T-helper 1 cell treated with Interleukin-12 subunit alpha and Interleukin-12 subunit beta and Interleukin-4 antibody, amounts not matched to agents 30 ng/mL and 1 ng/mL, for 36 hours (primary cell): ENCODE measurements at regions not wholly inside any gene's neighbourhood (a gene's known extent, or its start where the extent isn't known, plus 50 kb on each side); places are given as distances from the start of the nearest gene placed in this dataset.
"Not testable (repeated sequence)": the region's sequence is repeated elsewhere in the genome, so short reads cannot be mapped to it uniquely, and the experiment has no call there.

Experiments used
- intact Hi-C: fragments of 100-400 bp; cut with micrococcal nuclease; formaldehyde crosslinking; loops from one replicate; pipeline ENCODE4 v1.15.1; 2024

DNA sequence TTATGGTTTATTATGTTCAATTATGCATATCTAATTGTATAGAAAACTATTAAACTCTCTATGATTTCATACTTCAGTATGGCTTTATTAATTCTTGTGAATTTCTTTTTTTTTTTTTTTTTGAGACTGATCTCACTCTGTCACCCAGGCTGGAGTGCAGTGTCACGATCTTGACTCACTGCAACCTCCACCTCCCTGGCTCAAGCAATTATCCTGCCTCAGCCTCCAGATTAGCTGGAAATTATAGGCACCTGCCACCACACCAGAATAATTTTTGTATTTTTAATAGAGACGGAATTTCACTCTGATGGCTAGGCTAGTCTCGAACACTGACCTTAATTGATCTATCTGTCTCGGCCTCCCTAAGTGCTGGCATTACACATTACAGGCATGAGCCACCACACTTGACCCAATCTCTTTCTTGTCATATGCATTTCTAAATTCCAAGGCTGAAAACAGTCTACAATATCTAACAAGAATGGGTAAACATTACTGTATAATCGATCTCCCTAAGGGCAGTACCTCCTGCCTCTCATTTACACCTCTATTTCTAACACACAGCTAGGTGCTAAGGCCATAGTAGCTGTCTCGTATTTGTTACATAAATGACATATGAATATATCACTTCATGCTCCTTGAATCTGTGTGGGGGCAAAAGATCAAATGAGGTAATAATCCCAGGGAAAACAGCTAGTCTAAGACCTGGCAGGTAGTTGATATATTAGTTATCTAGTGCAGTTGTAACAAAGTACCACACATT is 258.2 kb upstream of the CDH8 start:
- intact Hi-C loops = no loop called here

DNA sequence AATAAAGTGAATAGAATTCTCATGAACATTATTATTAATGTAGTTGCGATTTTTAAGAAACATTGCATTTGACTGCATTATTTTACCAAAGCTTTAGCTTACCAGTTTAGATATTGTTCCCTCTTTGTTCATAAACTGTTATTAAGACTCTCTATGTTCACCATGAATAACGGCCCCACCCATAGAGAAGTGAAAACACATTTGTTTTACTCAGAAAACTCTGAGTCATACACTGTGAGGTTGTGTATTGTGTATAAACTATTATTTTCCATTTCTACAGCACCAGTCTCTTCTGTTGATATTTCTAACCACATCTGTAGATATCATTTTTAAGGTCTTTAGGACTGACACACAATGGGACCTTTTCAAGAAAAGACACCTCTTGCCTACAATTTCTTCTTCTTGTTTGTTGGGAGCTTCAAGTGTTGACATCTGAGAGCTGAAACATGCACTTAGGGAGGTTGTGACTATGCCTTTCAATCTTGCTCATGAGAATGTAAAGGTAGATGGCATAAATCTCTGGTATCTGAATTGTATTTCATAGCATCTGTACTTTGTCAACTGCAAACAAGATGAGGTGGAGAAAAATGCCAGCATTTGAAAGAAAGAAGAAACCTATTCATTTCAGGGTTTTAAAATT is 252.9 kb upstream of the CDH8 start:
- intact Hi-C loops = no loop called here

DNA sequence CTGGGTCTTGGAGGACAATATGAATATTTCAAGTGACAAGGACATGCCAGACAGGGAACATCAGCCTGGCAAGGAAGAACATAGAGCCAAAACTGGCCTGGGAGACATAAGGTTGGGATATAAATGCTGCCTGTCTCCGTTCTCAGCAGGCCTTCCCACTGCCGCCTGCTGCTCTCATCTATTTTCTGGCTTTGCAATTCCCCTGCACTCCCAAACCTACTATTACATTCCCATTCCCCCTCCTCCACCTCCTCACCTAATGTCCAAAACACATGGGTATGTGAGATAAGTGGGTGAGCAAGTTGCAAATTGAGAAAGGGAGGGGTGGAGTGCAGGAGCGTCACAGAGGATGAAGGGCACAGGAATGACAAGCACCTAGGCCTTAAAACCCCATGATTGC is 244.3 kb upstream of the CDH8 start:
- intact Hi-C loops = no loop called here

DNA sequence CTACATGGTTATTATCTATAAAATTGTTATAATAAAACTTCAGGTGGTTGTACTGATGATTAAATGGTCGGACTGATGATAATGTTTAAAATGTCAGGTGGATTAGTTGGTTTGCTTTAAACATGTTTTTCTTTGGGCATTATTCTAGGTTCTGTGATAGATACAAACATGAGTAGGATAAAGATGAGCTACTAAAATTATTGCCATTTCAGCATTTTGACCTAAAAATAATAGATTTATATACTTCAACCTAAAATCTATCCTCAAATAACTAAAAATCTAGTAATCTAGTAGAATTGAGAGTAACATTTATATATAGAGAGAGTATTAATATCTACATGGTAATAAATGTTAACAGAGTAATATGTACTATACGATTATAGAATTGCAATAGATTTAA is 241.7 kb upstream of the CDH8 start:
- intact Hi-C loops = no loop called here

DNA sequence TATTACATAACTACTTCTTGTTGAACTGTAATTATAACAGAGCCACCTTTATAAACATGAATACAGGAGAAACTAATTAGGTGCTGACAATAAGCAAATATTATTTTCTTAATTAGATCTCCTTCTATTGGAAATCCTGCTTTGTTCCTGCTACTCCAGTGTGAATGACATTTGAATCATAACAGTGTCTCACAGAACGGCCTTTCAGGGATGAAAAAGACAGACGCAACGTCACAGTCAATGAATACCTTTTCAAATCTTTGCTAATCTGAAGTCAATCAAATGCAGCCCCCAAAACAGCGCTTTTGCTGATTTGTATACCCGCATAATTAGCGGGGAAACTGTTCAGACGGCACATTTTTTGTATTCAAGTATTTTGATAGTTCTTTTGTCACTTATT is 240.4 kb upstream of the CDH8 start:
- intact Hi-C loops = no loop called here

DNA sequence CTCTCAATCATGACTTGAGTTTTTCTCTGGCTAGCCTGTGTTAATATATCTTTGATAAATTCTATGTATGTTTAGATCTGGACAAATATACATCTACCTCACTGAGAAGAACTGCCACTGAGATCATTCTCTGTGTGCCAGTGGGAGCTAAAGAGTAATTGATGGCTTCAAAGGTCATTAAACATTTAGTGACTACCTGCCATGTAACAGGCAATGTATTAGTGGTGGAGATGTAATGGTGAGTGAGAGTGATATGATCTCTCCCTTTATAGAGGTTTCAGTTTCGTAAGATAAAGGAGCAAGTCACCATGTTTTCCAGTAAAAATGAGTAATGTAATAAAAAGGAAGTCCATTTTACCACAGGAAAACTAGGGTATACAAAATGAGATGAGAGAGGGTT is 235.8 kb upstream of the CDH8 start:
- intact Hi-C loops = no loop called here

DNA sequence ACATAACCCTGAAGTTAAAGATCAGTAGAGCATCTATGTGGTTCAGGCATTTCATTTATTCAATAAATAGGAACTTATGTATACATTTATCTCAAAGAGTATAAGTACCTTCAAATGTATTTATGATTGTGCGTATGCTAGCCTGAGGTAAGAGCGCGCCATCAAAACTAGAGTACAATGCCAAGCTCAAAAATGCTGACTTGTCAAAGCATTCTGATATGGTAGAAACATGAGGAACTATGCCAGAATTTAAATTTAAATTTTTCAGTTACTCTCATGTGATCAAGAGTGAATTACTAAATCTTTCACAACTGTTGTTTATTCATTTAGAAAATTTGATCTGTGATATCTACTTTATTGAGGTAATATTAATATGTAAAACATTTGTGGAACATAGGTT is 225.5 kb upstream of the CDH8 start:
- intact Hi-C loops = no loop called here

DNA sequence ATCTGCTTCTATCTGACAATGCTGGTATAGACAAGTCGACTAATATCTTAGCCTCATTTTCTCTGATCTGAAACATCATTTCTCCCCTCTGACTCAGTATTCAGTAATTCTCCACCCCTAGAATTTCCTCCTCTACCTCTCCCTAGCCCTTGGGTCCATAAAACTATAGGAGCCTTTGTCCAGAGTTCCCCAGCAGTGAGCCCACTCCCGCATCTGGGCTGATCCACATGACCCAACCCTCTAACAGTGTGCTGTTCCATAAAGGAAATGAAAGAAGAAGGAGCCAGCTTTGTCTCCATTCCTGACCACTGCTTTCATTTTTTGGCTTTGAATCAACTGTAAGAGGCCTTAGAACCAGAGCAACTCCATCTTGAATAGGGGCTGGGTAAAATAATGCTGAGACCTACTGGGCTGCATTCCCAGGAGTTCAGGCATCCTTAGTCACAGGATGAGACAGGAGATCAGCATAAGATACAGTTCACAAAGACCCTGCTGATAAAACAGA is 222.7 kb upstream of the CDH8 start:
- intact Hi-C loops = not testable (repeated sequence)

DNA sequence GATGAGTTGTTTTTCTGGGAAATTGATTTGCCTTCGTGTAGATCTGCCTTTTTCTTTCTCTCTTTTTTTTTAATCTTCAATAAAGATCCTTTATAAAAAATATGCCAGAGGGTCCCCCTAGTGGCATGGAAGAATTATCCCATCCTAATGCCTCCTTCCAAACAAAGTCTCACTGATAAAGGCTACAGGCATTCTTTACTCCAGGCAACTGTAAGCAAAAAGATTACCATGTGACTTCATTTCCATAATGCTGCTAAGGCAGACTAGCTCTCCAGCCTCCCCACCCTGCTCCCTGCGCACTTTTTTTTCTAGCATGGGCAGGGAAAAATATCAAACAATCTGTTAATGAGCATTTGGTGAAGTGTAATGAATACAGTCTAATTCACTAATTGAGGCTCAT is 220.2 kb upstream of the CDH8 start:
- intact Hi-C loops = no loop called here

DNA sequence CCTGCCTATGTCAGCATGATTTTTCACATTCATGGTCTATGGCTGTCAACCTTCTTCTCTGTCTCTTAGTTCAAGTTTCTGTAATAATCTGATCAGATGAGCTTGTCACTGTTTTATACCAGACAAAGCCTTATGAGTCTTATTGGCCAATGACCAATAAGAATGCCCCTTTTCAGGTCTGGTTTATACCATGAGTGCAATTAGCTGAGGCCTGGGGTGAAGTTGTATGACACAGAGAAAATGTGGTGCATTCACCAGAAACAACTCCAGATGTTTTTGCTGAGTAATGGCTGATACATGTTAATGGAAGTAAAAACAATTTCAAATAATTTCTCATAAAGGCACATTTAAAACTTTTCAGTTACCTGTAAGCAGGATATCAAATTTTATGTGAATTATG is 218.6 kb upstream of the CDH8 start:
- intact Hi-C loops = no loop called here

DNA sequence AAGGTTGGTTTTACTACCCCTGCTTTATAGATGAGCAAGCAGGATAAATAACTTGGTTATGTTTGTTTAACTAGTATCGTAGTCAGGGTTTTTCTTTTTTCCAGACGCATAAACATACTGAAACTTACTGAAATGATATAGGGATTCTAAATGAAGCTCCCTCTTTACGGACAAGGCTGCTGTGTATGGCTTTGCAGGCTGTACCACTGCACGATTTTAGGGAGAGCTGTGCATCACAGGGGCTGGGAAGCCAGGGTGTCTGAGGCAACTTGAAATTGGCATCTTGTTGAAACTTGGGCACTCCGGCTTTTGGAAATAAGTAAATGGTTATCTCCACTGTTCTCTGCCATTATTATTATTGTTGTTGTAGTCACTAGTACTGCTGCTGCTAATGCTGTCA is 218.1 kb upstream of the CDH8 start:
- intact Hi-C loops = no loop called here

DNA sequence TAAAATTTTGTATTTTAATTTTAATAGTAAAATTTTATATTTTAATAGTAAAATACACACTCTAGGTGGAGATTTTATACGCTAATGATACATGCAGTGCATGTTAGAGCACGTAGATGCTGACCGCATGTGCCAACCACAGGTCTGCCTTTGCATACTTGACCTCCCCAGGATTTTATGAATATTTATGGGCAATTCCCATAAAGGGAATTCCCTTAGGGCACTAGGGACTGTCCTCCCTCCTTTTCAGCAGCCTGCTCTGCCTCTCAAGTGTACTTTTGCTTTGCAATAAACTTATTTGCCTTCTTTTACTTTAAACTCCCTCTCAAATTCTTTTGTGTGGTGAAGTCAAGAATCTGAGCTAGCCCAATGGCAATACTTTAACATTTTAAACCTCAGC is 217.7 kb upstream of the CDH8 start:
- intact Hi-C loops = no loop called here

DNA sequence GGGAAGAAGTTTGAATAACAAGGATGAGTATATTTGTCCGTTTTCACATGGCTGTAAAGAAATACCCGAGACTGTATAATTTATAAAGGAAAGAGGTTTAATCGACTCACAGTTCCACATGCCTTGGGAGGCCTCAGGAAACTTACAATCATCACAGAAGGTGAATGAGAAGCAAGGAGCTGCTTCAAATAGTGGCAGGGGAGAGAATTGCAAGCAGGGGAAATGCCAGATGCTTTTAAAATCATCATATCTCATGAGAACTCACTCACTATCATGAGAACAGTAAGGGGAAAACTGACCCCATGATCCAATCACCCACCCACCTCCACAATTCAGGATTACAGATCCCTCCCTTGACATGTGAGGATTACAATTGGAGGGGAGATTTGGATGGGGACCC is 212.8 kb upstream of the CDH8 start:
- intact Hi-C loops = no loop called here

DNA sequence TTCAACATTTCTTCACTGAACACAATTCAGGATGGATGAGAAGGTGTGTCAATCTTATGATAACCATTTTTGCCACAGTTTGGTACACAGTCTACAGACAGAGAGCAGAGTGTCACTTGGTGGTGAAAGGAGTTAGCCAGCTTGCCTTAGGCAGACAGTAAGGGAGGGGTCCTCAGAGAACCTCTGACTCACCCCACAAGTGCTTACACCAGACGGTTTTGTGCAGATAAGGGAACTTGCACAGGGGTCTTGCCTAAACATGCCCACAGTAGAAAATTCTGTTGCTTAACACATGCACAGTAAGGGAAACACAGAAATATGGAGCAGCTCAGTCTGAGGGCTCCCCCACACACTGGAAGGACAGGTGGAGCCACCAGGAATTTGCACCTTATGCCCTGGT is 204.5 kb upstream of the CDH8 start:
- intact Hi-C loops = no loop called here

DNA sequence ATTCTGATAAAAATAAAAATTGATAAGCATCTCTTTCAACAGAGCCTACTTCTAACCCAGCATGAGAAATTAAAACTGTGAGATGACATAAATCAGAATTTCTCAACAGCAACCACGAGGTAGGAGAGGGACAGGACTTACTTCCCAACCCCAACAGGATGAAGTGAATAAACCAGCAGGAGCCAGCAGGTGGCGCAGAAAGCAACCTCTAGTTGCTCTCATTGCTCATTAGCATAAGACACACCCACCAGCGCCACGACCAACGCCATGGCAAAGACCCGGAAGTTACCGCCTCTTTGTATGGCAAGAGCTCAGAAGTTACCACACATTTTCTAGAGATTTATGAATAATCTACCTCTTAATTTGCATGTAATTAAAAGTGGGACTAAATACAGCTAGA is 189.4 kb upstream of the CDH8 start:
- intact Hi-C loops = no loop called here

DNA sequence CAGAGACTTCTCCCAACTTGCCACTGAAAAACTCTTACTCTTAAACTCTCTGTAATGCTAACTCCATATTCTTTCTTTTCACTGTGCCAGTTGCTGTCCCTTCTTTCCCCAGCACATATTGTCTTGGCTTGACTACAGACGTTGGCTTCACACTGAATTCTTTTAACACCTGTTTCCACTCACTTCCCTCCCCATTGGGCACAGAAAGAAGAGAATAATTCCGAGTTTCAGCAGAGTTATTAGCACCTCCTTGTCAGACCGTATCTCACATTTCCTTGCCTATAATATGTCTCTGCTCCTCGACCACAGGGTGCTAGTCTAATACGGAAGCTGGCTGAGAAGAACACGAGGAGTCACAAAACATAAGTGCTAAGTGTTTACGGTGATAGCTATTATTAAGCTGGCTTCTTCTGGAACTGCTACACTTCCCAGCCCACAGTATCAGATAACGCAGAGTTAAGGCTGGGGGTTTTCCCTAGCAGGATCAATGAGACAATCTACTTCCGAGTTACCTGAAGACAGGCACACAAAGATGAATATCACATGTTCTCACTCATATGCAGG is 188.5 kb upstream of the CDH8 start:
- intact Hi-C loops = no loop called here

DNA sequence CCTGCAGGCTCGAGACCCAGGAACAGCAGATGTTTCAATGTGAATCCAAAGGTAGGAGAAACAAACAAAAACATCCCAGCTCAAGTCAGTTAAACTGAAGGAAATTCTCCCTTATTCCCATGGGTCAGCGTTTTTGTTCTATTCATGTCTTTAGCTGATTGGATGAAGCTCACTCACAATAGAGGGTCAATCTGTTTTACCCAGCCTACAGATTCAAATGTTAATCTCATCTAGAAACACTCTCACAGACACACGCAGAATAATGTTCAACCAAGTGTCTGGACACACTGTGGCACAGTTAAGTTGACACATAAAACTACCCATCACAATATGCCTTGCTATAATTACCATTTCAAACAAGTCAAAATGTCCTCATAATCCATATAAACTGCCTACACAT is 180.6 kb upstream of the CDH8 start:
- intact Hi-C loops = no loop called here

DNA sequence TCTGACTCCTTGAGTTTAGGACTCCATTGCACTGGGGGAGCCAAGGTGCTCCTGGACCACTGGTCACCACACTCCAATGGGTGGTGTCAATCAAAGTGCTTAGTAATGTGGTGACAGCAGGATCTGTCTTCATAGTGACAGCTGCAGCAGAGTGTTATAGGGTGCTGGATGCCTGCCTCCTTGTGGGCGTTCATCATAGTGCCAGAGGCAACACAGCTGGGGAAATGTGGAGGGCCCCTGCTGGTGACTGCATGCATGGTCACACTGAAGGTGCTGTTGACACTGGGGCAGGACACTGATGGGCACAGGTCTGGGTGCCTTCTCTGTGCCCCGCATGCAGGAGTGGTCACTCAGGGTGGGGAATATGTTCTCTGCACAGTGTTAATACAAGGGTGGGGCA is 177.5 kb upstream of the CDH8 start:
- intact Hi-C loops = no loop called here

DNA sequence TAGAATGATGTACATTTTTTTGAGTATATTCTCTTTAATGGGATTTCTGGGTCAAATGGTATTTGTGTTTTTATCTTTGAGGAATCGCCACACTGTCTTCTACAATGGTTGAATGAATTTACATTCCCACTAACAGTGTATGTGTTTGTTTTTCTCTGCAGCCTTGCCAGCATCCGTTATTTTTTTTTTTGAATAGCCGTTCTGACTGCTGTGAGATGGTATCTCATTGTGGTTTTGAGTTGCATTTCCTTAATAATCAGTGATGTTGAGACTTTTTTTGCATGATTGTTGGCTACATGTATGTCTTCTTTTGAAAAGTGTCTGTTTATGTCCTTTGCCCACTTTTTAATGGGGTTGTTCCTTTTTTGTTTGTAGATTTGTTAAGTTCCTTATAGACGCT is 172.7 kb upstream of the CDH8 start:
- intact Hi-C loops = no loop called here

DNA sequence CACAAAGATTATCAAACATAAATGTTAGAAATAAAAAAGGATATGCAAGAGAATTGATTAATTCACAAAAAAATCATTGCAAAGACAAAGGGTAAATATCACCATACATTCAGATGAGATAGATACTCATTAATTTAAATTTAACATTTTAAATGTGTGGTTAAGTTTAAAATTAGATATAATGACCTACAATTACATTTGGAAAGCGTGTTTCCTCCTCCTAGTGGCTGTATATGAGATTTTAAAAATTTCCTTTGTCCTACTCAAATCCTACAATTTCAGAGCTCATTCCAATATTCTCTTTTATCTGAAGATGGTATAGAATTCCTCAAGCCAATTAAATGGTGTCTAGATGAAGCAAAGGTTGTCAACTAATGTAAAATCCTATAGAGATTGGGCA is 169.2 kb upstream of the CDH8 start:
- intact Hi-C loops = no loop called here

DNA sequence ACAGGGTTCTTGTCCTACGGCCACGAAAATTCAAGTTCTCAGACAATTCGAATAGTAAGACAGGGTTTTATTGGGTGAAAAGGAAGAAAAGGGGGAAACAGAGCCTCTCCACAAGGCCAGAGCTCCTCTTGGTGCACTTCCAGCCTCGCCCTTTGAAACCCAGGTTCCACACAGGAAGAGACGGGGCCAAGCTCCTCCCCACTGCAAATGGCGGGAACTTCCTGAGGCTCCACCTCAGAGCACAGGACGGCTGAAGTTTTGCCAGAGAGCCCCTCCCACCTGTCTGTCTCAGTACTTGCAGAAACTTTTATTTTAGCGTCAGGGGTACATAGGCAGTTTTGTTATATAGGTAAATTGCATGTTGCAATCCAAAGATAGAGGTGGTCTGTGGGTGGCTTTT is 165.7 kb upstream of the CDH8 start:
- intact Hi-C loops = no loop called here

DNA sequence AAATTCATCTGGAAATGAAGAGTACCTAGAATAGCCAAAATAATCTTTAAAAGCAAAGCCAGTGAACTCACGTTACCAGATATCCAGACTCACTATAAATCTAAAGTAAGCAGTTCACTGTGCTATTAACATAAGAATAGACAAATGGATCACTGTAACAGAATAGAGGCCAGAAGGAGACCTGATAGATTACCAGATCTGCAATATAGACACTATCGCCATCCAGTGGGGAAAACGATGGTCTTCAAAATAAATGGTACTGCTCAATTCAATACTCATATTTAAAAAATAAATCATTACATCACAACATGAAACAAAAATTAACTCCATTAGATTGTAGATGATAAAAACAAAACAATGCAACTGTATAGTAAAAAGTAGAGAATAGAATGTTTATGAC is 158.6 kb upstream of the CDH8 start:
- intact Hi-C loops = no loop called here

DNA sequence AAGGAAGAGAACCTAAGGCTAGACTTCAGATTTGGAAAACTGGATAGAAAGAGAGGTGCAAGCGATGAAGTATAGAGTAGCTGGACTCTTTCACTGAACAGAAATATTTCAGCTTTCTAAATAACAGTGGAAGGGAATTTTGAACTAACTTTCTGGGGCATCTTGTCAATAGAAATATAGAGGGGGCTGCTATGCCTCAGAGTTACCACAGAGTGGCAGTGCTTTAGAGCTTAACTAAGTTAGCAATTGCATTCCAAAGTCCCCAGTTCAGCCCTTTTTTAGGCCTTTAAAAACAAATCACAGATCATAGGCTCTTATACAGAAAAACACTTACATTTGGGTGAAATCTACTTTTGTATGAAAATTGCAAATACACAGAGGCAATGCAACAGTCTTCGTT is 154.2 kb upstream of the CDH8 start:
- intact Hi-C loops = no loop called here
